Stimulated activated CD4-positive, alpha-beta T cell treated with anti-CD3 and anti-CD28 coated beads, Interleukin-12 subunit alpha, Interleukin-12 subunit beta, amount 100 ng/mL, for 4 hours (primary cell): ENCODE measurements at regions not wholly inside any gene's neighbourhood (a gene's known extent, or its start where the extent isn't known, plus 50 kb on each side); places are given as distances from the start of the nearest gene placed in this dataset.
"Not testable (repeated sequence)": the region's sequence is repeated elsewhere in the genome, so short reads cannot be mapped to it uniquely, and the experiment has no call there.

Experiments used
- DNase-seq: peaks from one replicate; pipeline ENCODE4 v3.0.0-alpha.2; 2020

DNA sequence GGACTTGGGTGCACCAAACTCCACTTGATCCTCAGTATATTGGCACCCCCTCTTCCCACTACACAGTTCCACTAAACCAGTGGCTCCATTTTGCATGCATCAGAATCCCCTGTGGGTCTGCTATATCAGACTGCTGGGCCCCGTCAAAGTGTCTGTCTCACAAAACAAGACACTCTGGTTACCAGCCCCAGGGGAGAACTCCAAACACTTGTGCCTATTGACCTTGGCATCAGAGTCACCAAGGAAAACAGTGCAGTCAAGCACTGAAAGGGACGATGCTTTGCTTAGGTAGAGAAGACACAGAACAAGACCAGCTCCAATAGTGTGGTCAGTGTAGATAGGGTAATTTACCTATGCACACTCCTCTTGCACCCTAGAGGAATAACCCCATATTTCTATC is 205.8 kb upstream of the RAI14 start:
- no peak for DNase-seq

DNA sequence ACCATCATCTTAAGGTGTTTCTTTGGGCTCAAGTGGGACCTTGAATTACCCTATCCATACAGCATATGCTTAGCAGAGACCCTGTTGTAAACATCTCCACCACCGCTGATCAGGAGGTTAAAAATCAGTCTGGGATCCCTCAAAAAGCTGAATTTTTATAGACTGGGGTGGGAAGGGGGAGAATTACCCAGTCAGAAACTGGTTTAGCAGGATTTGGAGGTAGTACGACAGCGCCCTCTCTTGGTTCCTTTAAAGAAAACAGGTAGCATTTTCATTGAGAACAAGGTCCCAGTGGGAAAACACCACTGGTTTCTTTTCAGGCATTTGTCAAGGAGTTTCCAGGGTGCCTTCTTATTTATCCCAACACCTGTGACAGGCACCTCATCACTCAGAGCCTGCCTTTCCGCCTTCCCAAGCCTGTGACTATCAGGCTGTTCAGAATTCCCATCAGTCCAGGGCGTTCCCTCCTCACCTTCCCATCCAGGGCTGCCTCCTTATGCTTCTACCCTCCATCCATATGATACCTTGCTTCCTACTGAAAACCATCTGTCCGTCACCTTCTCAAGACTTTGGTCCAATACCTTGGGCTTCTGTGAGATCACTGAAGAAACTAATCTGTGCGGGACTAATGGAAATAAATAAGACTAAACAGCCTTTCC is 203.8 kb upstream of the RAI14 start:
- no peak for DNase-seq

DNA sequence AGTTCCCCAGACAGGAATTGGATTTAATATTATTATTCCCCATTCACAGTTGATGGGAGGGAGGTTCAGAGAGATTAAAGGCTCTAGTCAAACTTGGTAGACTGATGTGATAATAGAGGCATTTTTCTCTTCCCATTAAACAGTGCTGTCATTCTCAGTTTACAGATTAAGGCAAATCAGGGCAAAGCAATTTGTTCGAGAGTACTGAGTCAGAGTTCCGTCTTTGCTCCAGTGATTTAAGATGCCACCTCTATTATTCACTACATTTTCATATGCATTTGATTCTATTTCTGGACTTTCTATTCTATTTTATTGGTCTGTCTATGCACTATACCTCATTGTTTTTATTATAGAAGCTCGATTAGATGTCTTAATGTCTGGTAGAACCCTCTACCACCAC is 201.0 kb upstream of the RAI14 start:
- DNase-seq, result no peak

DNA sequence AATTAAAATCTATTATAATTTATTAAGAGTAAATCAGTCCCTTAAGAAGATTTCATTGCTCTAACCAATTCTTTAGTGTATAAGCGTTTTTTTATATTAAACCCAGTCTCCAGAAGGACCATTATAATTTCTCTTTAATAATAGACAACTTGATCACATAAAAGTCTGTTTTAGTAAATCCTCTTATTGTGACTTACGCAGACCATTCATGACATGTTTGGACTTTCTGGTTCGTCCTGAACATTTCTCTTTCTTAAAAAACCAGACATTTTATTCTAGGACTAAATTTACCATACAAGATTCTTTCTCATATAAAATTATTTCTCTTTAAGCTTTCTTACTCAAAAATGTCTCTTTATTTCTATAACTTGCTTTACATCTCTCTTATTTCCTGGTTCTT is 196.2 kb upstream of the RAI14 start:
- DNase-seq, result no peak

DNA sequence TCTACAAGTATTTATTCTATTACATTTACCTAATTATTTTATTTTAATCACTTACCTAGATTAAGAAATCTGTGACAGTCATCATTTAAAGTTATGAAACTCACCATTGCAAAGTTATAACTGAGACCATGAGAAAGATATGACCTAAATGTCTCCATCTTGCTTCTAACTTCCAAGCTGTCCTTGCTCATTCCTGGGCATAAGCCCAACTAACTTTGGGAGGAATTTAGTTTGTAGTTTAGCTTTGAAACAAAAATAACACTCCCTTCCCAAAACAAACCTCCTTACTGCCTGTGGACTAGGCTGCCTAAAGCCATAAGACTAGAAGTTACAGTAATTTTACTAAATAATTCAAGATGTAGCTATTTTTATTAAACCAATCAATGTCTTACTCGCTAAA is 195.6 kb upstream of the RAI14 start:
- DNase-seq, result no peak

DNA sequence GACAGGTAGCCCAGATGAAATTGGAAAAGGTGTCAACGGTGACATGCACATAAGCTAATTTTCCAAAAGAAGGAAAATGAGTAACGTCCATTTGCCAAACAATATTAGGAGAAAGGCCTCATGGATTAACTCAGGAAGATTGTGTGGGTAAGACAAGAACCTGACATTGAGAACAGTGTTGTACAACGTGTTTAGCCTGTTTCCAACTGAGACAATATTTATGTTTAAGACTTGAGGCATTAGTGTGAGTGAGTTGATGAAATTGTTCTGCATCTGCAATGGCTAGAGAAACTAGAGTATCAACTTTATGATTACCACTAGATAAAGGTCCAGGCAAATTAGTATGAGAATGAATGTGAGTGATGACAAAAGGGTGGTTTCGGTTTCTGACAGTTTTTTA is 191.3 kb upstream of the RAI14 start:
- DNase-seq, result no peak

DNA sequence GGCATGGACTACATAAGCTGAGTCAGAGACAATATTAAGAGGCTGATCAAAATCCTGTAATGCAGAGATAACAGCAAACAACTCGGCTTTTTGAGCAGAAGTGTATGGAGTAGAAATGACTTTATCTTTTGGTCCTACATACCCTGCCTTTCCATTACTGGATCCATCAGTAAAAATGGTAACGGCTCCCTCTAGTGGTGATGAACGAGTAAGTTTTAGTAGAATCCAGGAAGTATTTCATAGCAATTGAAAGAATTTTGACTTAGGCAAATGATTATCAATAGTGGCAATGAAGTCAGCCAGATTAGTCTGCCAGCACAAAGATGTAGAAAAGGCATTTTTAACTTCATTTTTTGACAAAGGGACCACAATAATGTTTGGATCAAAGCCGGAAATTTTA is 190.8 kb upstream of the RAI14 start:
- DNase-seq, result not testable (repeated sequence)

DNA sequence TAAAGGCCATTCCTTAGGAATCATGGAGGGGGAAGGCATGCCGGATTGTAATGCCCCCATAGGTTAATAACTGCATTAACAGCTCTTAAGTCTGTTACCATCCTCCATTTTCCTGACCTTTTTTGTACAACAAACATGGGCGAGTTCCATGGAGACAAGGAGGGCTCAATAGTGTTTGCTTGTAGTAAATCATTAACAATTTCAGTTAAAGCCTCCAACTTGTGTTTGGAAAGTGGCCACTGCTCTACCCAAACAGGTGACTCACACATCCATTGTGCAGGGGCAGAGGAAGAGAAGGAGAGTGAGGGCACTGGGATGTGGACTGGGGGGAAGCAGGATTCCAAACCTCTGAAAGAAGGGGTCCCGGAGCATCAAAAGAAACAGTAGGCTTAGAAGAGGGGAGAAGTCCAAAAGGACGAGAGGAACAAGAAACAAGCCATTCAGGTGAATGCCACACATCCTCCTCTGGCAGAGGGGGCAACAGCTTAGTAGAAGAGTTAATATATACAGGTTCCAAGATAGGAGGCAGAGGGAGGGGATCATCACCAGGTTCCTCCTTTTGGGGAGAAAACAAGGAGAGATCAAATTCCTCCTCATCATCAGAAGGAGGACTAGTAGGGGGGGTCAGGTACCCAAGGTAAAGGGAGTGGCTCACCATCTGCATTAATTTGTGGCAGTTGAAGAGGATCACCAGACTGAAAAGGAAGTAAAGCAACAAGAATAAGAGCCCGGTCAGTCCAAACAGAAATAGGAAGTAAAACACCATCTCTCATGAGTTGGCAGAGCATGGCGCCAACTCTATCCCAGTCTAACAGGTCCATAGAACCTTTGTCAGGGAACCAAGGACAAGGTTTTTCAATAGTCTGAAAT is 189.4 kb upstream of the RAI14 start:
- not testable (repeated sequence) for DNase-seq

DNA sequence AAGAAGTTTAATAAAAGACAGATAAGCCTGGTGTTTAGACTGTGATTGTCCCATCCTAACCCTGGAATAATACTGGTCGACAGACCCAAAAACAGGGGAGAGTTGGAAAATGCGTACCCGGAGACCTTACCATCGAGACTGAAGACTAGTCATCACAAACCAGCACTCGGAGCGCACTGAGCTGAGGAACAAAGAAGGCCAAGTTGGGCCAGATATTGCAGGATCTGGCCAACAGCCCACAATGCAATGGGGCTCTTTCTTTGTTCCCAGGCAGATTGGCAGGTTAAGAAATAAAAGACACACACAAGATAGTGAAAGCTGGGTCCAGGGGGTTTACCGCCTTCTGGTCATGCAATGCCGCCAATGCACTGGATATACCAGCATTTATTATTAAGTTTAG is 188.7 kb upstream of the RAI14 start:
- DNase-seq, result no peak

DNA sequence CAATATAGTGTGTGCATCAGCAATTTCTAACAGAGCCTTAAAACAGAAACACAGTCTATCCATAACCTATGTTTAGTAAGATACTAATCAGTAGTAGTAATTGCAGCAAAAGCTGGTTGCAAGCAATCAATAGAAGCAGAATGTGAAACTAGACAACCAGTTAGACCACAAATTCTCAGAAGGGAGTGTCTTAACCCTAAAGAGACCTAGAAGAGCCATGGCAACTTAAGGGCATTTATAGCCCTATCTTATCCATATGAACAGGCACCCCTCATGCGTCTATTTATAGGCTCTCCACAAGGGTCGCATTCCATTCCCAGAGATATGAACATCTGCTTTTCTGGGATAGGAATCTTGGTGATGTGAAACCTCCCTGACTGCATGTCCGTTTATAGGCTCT is 188.1 kb upstream of the RAI14 start:
- DNase-seq, result not testable (repeated sequence)

DNA sequence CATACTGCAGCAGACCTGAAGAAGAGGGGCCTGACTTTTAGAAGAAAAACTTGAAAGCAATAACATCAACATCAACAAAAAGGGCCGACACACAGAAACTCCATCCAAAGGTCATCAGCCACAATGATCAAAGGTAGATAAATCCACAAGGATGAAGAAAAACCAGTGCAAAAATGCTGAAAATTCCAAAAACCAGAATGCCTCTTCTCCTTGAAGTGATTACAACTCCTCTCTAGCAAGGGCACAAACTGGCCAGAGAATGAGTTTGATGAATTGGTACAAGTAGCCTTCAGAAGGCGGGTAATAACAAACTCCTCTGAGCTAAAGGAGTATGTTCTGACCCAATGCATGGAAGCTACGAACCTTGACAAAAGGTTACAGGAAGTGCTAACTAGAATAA is 186.2 kb upstream of the RAI14 start:
- DNase-seq, result no peak

DNA sequence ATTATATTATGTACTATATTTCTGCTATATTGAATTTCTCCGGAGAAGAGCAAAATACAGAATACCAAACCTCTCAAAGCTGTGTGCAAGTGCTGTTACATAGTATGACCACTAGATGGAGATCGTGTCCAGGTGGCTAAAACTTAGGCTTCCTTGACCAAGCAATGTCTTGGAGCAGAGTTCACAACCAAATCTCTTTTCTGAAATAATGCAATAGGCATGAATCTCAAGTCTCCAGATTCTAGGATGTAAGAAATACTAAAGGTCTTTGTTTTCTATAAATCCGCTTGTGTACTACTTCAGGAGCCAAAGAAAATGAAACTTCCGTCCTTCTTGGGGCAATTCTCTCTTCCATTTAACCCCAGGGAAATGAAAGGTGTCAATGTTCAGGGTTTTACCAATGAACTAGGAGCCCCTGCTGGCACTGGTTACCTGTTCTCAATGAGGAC is 181.5 kb upstream of the RAI14 start:
- no peak for DNase-seq

DNA sequence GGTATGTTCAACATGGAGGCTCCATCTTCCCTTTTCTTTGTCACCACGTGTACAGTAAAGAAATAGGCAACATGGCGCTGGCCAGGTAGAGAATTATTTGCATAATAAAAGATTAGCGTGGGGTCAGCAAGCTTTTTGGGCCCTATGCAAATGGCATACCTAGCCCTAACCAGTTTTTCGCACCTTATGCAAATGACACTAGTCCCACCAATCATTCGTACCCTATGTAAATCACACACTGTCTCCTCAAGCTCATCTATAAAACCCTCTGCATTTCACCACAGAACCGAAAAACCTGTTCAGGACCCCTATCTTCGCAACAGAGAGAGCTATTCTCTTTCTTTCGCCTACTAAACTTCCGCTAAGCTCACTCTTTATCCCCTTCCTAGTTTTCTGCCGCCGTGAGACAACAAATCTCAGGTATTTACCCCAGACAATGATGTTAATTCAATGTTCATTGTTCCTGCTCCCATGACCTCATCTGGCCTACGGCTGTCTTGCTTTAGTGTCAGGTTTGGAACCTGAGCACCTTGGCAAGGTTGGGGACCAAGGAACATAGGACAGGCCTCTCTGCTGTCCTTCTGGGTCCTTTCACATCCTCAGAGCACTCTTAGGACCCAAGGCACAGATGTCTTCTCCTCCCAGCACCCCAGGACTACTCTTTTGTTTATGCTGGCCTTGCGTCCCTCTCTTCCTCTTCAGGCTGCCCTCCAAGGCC is 180.7 kb upstream of the RAI14 start:
- no peak for DNase-seq

DNA sequence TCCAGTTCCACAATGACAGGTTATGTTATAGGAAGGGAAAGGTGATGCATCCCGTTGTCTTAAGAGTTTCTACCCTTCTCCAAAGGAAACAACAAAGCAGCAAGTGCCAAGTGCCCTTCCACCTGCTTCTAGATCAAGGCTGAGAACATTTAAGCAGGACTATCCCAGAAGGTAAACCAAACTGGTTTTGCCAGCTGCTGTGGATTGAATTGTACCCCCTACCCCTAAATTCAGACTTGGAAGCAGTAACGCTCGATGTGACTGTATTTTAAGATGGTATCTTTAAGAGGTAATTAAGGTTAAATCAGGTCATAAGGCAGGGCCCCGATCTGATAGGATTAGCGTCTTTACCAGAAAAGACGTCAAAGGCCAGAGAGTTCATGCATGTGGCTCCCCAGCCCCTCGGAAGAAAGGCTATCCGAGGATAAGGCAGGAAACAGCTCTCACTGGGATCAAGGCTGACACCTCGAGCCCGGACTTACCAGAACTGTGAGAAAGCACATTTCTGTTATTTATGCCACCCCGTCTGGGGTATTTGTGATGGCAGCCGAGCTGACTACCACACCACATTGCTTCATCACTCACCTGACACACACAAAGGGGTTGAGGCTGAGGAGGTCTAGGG is 179.1 kb upstream of the RAI14 start:
- DNase-seq, result no peak

DNA sequence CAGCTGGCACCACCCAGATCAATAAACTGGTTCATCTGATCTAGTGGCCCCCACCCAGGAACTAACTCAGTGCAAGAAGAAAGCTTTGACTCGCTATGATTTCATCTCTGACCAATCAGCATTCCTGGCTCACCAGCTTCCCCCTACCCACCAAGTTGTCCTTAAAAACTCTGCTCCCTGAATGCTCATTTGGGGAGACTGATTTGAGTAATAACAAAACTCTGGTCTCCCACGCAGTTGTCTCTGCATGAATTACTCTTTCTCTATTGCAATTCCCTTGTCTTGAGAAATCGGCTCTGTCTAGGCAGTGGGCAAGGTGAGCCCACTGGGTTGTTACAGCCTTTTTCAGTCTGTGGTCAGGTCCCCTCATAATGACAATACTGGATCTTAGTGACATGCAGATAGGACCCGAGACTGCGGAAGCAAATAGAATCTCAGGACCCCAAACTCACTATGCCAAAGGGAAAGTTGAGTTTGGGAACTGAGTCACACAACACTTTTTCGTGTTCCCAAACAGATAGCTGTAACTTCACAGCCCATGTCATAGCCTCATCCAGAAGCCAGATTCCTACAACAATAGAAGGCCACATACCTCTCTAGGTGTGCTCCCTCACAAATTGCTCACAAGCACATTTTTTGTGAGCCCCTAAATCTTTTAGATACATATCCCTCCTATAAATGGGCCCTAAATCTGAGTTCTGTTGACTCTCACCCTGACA is 175.2 kb upstream of the RAI14 start:
- DNase-seq, result no peak

DNA sequence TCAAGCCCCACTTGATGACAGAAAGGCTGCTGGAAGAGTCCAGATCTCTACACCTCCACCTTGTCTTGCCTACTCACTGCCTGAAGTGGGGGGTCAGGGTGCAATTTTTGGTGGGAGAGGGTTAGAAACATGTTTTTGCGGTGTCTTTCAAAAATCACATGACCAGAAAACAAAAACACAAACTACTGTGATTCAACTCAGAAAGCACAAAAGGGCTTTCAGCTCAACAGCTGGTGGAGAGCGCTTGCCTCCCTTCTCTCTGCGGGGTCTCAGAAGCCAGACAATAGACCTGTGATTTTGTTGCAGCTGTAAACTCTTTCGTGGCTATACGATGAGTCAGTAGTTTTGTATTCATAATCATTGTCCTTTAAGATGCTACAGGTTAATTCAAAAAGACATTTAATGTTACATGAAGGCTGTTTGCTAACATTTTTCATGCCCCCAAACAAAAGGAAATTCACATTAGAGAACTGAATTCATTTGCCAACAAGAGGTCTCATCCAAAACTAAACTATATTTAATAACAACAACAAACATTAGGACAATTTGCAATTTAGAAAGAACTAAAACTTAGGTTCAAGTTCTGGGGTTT is 172.6 kb upstream of the RAI14 start:
- DNase-seq, result no peak

DNA sequence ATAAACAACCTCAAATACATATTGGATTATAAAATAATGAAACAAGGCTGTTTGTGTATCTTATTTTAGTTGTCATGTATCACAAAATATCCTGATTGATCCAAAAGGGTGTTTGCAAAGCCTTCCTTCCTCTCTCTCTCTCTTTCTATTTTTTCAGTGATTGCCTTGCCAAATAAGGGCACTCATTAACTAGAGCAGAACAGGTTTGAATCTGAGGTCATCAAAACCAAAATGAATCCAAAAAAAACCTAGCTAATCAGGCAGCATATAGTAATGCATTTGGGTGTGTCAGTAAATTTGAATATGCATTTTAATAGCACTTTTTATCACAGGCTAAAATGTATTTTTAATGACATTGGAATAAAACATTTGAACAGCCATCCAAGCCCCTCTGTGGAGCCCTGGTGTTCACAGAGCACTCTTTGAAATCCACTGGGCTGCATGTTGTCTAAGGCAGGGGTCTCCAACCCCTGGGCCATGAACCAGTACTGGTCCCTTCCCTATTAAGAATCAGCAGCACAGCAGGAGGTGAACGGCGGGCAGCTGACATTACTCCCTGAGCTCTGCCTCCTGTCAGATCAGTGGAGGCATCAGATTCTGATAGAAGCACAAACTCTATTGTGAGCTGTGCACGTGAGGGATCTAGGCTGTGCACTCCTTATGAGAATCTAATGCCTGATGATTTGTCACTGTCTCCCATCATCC is 171.8 kb upstream of the RAI14 start:
- DNase-seq, result no peak

DNA sequence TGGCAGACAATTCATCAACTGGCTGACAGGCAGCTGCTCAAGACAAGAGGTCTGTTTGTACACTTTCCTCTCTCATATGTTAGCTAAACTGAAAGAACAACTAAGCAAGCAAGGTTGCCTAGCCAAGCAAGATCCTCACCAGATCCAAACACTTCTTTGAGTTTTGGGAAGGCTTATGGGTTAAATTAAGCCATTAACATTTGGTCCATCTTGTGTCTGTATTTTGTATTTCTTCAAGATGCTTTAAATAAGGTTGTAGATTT is 170.4 kb upstream of the RAI14 start:
- DNase-seq, result no peak

DNA sequence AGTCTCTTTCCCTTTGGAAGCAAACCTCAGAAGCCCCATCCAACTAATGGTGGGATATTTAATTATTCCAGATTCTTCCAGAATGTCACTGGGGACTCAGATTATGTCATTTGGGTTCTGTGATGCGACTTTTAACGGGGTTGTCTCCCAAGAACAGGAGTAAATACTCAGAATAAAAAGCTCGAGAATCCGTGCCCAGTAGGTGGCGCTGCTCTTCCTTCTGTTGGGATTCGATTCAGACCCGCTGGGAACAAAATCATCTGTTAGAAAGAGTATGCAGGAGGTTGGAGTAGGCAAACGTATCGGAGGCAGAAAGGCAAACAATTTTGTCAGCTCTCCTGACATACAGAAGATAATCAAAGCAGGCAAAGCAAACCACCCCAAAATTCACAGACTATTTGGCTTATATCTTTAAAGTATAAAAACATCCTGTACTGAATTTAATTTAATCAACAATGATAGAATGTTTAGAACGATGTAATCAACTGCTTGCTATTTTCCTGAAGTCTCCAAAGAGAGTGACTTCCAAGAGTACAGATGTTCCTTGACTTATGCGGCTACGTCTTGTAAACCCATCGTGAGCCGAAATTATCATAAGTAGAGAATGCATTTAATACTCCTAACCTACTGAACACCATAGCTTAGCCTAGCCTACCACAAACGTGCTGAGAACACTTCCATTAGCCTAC is 169.8 kb upstream of the RAI14 start:
- peak; percentile 66 for DNase-seq

DNA sequence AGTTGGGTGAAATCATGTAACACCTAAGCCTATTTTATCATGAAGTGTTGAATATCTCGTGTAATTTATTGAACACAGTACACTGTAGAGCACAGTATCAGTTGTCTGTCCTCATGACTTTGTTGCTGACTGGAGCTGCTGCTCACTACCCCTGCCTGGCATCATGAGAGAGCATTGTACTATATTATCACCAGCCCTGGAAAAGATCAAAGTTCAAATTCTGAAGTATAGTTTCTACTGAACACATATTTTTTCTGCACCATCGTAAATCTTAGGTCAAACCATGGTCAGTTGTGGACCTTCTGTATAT is 169.3 kb upstream of the RAI14 start:
- no peak for DNase-seq

DNA sequence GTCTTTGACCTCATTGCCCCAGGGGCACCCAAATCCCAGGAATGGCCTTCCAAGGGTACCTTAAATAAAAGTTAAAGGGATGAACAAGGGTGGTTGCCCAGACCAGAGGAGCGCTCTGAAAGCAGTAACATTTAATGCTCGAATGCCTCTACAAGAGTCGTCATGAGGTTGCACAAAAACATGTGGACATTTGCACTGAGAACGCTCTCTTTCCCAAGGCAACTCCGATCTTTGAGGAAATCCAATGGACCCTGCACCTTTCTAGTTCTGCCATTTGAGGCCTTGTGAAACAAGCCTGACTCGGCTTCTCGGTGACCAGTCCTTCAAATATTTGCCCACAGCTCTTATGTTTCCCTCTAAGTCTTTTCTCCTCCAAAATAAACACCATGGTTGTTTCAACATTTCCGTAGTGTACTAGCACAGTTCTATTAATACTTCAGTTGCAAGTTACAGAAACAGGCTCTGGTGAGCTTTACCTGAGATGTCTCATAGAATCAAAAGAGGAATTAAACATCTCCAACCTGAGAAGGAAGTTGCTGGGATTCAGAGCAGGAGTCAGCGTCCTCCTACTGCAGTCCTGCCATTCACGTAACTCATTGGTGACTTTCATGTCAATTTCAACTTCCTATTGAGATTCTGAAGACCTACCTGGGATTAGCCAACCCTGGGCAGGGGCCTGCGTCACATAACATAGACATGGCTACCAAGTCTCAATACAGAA is 168.8 kb upstream of the RAI14 start:
- no peak for DNase-seq
